Vagina (tissue), 2 donors: ENCODE measurements at regions not wholly inside any gene's neighbourhood (a gene's known extent, or its start where the extent isn't known, plus 50 kb on each side); places are given as distances from the start of the nearest gene placed in this dataset.

Experiments
- DNase-seq, 2 donors: peaks; one replicate each; pipeline ENCODE4 v3.0.0-alpha.2; 2017; ENCODE audit errors: extremely low spot score in 2 of 2
- H3K27ac ChIP-seq: fragments of 200-600 bp; sonication (generic); one replicate; pipeline ENCODE4 v1.5.1; 2019
- H3K27me3 ChIP-seq: fragments of 200-600 bp; sonication (generic); one replicate; pipeline ENCODE4 v1.5.1; 2019
- H3K36me3 ChIP-seq, 2 donors: fragments of 200-600 bp; sonication (generic); one replicate each; pipeline ENCODE4 v1.5.1; 2017 to 2019
- H3K4me1 ChIP-seq: fragments of 200-600 bp; sonication (generic); one replicate; pipeline ENCODE4 v1.5.1; 2019
- H3K4me3 ChIP-seq, 2 donors: fragments of 200-600 bp; sonication (generic); 1 replicate in 1 of 2; 2 replicates in 1 of 2; pipeline ENCODE4 v1.5.1; 2016 to 2019
- H3K9me3 ChIP-seq: fragments of 200-600 bp; sonication (generic); one replicate; pipeline ENCODE4 v1.5.1; 2019
- POLR2A ChIP-seq, 2 donors: fragments of 450-650 bp; IDR thresholded peaks; one replicate each; pipeline ENCODE4 v1.6.1; 2017; ENCODE audit warnings: antibody characterized with exemption in 2 of 2, mild to moderate bottlenecking in 2 of 2, moderate library complexity in 2 of 2
- POLR2AphosphoS5 ChIP-seq, 2 donors: sonication (generic); formaldehyde crosslinking; IDR thresholded peaks; one replicate each; pipeline ENCODE4 v1.9.0; 2017; ENCODE audit warnings: antibody characterized with exemption in 2 of 2, mild to moderate bottlenecking in 2 of 2, low read depth in 1 of 2; ENCODE audit not compliant: insufficient read depth in 1 of 2
- intact Hi-C: fragments of 100-400 bp; cut with DNase I; formaldehyde crosslinking; loops from one replicate; pipeline ENCODE4 v1.15.1; 2023
- TF ChIP-seq, protein P1 (sequence below), 3 experiments: fragments of 450-650 bp in 2 of 3; fragments of 200-600 bp in 1 of 3; sonication (generic) in 1 of 3; IDR thresholded peaks; one replicate each; pipeline ENCODE4 v1.5.1; 2017 to 2019; ENCODE audit warnings: antibody characterized with exemption in 3 of 3, mild to moderate bottlenecking in 2 of 3, moderate library complexity in 2 of 3

DNA sequence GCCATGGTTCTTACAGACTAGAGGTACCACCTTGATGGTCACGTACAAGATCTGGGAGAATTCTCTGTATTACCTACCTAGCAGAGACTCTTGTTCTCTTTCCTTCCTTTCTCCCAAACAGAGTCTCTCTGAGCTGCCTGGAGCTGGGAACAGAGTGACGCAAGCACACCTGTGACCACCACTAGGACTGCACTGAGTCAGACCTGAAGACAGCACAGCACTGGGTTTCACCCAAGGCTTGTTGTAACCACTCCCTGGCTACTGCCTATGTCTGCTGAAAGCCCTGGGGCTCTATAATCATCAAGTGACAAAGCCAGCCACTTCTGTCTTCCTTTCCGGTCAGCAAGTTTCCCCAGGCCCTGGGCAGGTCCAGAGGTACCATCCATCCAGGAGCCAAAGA lies 293.3 kb upstream of the CNTN4 start:
- TF ChIP-seq, protein P1, sequence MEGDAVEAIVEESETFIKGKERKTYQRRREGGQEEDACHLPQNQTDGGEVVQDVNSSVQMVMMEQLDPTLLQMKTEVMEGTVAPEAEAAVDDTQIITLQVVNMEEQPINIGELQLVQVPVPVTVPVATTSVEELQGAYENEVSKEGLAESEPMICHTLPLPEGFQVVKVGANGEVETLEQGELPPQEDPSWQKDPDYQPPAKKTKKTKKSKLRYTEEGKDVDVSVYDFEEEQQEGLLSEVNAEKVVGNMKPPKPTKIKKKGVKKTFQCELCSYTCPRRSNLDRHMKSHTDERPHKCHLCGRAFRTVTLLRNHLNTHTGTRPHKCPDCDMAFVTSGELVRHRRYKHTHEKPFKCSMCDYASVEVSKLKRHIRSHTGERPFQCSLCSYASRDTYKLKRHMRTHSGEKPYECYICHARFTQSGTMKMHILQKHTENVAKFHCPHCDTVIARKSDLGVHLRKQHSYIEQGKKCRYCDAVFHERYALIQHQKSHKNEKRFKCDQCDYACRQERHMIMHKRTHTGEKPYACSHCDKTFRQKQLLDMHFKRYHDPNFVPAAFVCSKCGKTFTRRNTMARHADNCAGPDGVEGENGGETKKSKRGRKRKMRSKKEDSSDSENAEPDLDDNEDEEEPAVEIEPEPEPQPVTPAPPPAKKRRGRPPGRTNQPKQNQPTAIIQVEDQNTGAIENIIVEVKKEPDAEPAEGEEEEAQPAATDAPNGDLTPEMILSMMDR (IDR thresholded peaks at IDR 0.05), result no peak
- TF ChIP-seq POLR2A (IDR thresholded peaks at IDR 0.05), result no peak
- no peak for TF ChIP-seq POLR2AphosphoS5 (IDR thresholded peaks at IDR 0.05; ENCODE audit: insufficient read depth in 1 of 2, low read depth in 1 of 2)

DNA sequence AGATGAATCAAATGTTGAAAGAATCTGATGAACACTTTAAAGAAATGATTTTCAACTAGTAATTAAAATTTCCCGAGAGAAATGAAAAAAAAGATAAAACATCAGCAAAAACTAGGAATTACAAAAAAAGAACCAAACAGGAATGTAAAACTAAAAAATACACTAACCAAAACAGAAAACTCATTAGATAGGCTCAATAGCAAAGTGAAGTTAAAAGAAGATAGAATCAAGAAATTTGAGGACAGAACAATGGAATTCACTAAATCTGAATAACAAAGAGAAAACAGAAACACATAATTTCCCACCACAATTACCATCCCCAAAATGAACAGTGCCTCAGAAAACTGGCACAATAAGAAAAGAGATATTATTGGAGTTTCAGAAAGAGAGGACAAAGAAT lies 290.1 kb upstream of the CNTN4 start:
- DNase-seq, result no peak
- TF ChIP-seq POLR2A (IDR thresholded peaks at IDR 0.05), result no peak
- TF ChIP-seq POLR2AphosphoS5 (IDR thresholded peaks at IDR 0.05; ENCODE audit: insufficient read depth in 1 of 2, low read depth in 1 of 2), result no peak
- TF ChIP-seq, protein P1 (IDR thresholded peaks at IDR 0.05), result no peak
- intact Hi-C loops, result no loop called here

More for the DNA sequence above, 293.3 kb upstream of the CNTN4 start:
- Histone ChIP-seq H3K4me1 (no peaks in the 10 kb centered on the region), H3K36me3 (no peaks in the 10 kb centered on the region), H3K4me3 (no peak overlapping the region), H3K9me3 (peaks cover 5% of the 10 kb centered on the region), H3K27me3 (no peaks in the 10 kb centered on the region), H3K27ac (no peak overlapping the region)
- DNase-seq, result no peak
- intact Hi-C loops, result no loop called here

DNA sequence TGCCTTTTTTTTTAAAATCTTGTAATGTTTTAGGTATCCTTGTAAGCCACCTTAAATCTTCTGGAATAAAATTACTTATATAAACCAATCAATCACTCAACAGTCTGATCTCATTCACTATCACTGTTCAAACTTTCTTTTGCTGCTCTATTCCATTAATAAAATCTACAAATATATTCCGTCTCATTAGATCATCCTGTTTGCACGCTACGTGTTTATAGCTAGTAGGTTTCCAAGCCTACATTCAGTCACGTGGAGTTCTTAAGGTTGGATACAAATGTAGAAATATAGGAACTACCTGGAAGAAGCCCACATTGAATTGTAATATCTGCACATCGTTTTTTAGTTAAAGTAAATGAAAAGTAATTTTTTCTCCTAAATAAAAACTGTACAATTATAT lies 274.8 kb upstream of the CNTN4 start:
- no peak overlapping the region for H3K27ac ChIP-seq
- DNase-seq, result no peak
- H3K4me1 ChIP-seq, result no peaks in the 10 kb centered on the region
- intact Hi-C loops, result no loop called here
- TF ChIP-seq POLR2A (IDR thresholded peaks at IDR 0.05) (no peak), POLR2AphosphoS5 (IDR thresholded peaks at IDR 0.05; ENCODE audit: insufficient read depth in 1 of 2, low read depth in 1 of 2) (no peak)
- TF ChIP-seq, protein P1 (IDR thresholded peaks at IDR 0.05), result no peak
- H3K4me3 ChIP-seq, result no peak overlapping the region
- no peaks in the 10 kb centered on the region for H3K9me3 ChIP-seq
- no peaks in the 10 kb centered on the region for H3K36me3 ChIP-seq
- no peaks in the 10 kb centered on the region for H3K27me3 ChIP-seq

More for the DNA sequence above, 290.1 kb upstream of the CNTN4 start:
- H3K27me3 ChIP-seq, result no peaks in the 10 kb centered on the region
- no peaks in the 10 kb centered on the region for H3K36me3 ChIP-seq
- no peaks in the 10 kb centered on the region for H3K4me1 ChIP-seq
- no peak overlapping the region for H3K27ac ChIP-seq
- peaks cover 5% of the 10 kb centered on the region for H3K9me3 ChIP-seq
- H3K4me3 ChIP-seq, result no peak overlapping the region

GRCh38 chr3:1824359-1824758 lies 274.3 kb upstream of the CNTN4 start:
- TF ChIP-seq, protein P1 (IDR thresholded peaks at IDR 0.05), result no peak
- TF ChIP-seq POLR2A (IDR thresholded peaks at IDR 0.05) (no peak), POLR2AphosphoS5 (IDR thresholded peaks at IDR 0.05; ENCODE audit: insufficient read depth in 1 of 2, low read depth in 1 of 2) (no peak)
- Histone ChIP-seq H3K9me3 (no peaks in the 10 kb centered on the region), H3K27me3 (no peaks in the 10 kb centered on the region), H3K4me3 (no peak overlapping the region), H3K4me1 (no peaks in the 10 kb centered on the region), H3K36me3 (no peaks in the 10 kb centered on the region), H3K27ac (no peak overlapping the region)
- no peak for DNase-seq
- intact Hi-C loops, result no loop called here

DNA sequence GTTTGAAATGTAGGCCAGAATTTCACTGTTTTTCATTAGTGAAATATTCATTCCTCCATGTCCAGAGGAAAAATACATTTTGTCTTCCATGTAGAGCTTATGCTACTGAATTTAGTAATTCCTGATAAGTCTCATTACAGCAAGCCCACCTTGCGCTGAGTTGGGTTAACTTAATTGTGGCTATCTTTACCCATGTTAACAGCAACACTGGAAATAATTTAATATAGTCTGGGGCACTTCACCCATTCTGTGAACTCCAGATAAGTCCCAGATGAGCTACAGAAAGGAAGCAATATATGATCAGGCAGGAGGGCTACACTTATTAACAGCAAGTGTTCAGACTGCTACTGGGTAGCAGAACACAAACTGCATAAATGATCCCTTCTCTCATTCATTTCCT lies 270.1 kb upstream of the CNTN4 start:
- no peak overlapping the region for H3K27ac ChIP-seq
- no peaks in the 10 kb centered on the region for H3K9me3 ChIP-seq
- no peak for DNase-seq
- H3K27me3 ChIP-seq, result no peaks in the 10 kb centered on the region
- intact Hi-C loops, result no loop called here
- H3K4me3 ChIP-seq, result no peak overlapping the region
- no peaks in the 10 kb centered on the region for H3K4me1 ChIP-seq
- TF ChIP-seq POLR2A (IDR thresholded peaks at IDR 0.05), result no peak
- H3K36me3 ChIP-seq, result no peaks in the 10 kb centered on the region

DNA sequence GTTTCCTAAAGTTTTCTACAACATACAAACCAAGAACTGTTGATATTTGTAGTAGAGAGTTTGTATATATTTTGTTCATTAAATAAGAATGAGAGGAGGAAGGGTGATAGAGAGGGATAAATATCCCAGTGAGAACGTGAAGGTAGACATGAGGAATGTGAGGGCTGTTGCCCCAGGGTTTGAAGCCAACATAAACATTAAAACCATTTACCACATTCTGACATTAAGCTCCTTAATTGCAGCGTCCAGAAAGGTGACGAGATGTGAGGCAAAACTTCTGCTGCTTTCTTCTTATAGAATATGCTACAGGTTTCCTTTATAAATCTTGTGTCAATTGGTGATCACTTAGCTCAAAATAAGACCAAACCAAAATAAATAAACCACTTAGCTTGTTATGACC lies 267.8 kb upstream of the CNTN4 start:
- H3K4me1 ChIP-seq, result no peaks in the 10 kb centered on the region
- DNase-seq, result no peak
- H3K27me3 ChIP-seq, result no peaks in the 10 kb centered on the region
- no peaks in the 10 kb centered on the region for H3K9me3 ChIP-seq
- intact Hi-C loops, result no loop called here
- H3K4me3 ChIP-seq, result no peak overlapping the region
- H3K36me3 ChIP-seq, result no peaks in the 10 kb centered on the region
- TF ChIP-seq POLR2AphosphoS5 (IDR thresholded peaks at IDR 0.05; ENCODE audit: insufficient read depth in 1 of 2, low read depth in 1 of 2) (no peak), POLR2A (IDR thresholded peaks at IDR 0.05) (no peak)
- TF ChIP-seq, protein P1 (IDR thresholded peaks at IDR 0.05), result no peak
- no peak overlapping the region for H3K27ac ChIP-seq
